ENCODE measurements at regions not wholly inside any gene's neighbourhood (a gene's known extent, or its start where the extent isn't known, plus 50 kb on each side); places are given as distances from the start of the nearest gene placed in this dataset.

- Histone ChIP-seq H4K8ac (ENCODE audit: extremely low read depth, insufficient read depth, low read length) (no peak overlapping the region), H2BK12ac (ENCODE audit: low read depth, low read length) (no peak overlapping the region), H3K9ac (replicated peaks in 1 of 4; ENCODE audit: extremely low read depth in 1 of 4, low read depth in 3 of 4, low read length in 3 of 4) (no peak overlapping the region), H3K27ac (ENCODE audit: low read depth, low read length) (no peak overlapping the region), H2BK15ac (ENCODE audit: low read length) (no peak overlapping the region), H3K18ac (ENCODE audit: extremely low read depth, low read length) (no peak overlapping the region), H2BK120ac (replicated peaks; ENCODE audit: low read depth, low read length) (no peak overlapping the region), H4K91ac (replicated peaks; ENCODE audit: insufficient read length, low read length) (no peak overlapping the region), H3K14ac (ENCODE audit: insufficient read length) (no peak overlapping the region), H3K4me3 (ENCODE audit: extremely low read depth in 1 of 4, insufficient read depth in 2 of 4, low read depth in 3 of 4, low read length in 4 of 4) (no peak overlapping the region), H4K5ac (ENCODE audit: insufficient read length, low read depth, low read length) (no peak overlapping the region), H2BK20ac (ENCODE audit: low read length) (no peak overlapping the region), H3K4me2 (ENCODE audit: insufficient read depth in 1 of 2, low read depth in 2 of 2, low read length in 2 of 2) (no peak overlapping the region), H2BK5ac (ENCODE audit: low read depth, low read length) (no peak overlapping the region), H2AK5ac (ENCODE audit: low read depth, low read length) (no peak overlapping the region), H3K36me3 (ENCODE audit: control insufficient read depth in 2 of 4, insufficient read depth in 4 of 4, low read length in 3 of 4) (no peaks in the 10 kb centered on the region), H3K79me1 (ENCODE audit: low read depth, low read length) (no peaks in the 10 kb centered on the region), H3K23ac (ENCODE audit: insufficient read length) (no peak overlapping the region), H3K79me2 (ENCODE audit: control insufficient read depth in 1 of 2, insufficient read depth in 2 of 2, low read length in 2 of 2) (no peaks in the 10 kb centered on the region), H2AFZ (ENCODE audit: low read length) (no peak overlapping the region), H3K56ac (replicated peaks; ENCODE audit: insufficient read length, low read depth, low read length) (no peak overlapping the region), H3K9me3 (ENCODE audit: insufficient read depth in 2 of 2, low read depth in 1 of 2, low read length in 1 of 2) (no peaks in the 10 kb centered on the region), H3K4me1 (replicated peaks in 1 of 4; ENCODE audit: control insufficient read depth in 3 of 4, insufficient read depth in 4 of 4, low read length in 3 of 4) (no peaks in the 10 kb centered on the region), H4K20me1 (replicated peaks in 1 of 2; ENCODE audit: control insufficient read depth in 1 of 2, insufficient read depth in 2 of 2, low read length in 2 of 2) (no peaks in the 10 kb centered on the region), H3K4ac (replicated peaks; ENCODE audit: insufficient read length, low read depth, low read length) (no peak overlapping the region), H3K27me3 (replicated peaks in 1 of 4; ENCODE audit: control insufficient read depth in 3 of 4, extremely low read depth in 1 of 4, insufficient read depth in 3 of 4, low read length in 3 of 4) (no peaks in the 10 kb centered on the region), H3K23me2 (ENCODE audit: low read depth, low read length) (no peaks in the 10 kb centered on the region)
- no peak for TF ChIP-seq CREB1 (IDR thresholded peaks at IDR 0.05)
- no peak for TF ChIP-seq ASH2L (IDR thresholded peaks at IDR 0.05; ENCODE audit: low read length)
- no peak for TF ChIP-seq KDM1A (IDR thresholded peaks at IDR 0.05; ENCODE audit: borderline replicate concordance, low read length)
- TF ChIP-seq BACH1 (IDR thresholded peaks at IDR 0.05; ENCODE audit: low read length), result no peak
- TF ChIP-seq CHD1 (IDR thresholded peaks at IDR 0.05; ENCODE audit: low read depth, low read length), result no peak
- no peak for TF ChIP-seq RNF2 (IDR thresholded peaks at IDR 0.05; ENCODE audit: borderline replicate concordance, low read depth, low read length, missing control alignments, poor library complexity, severe bottlenecking)
- no peak for TF ChIP-seq RBBP5 (IDR thresholded peaks at IDR 0.05; ENCODE audit: borderline replicate concordance, low read depth, low read length)
- TF ChIP-seq EGR1 (IDR thresholded peaks at IDR 0.05; ENCODE audit: borderline replicate concordance, low read depth, low read length), result no peak
- no peak for TF ChIP-seq EP300 (IDR thresholded peaks at IDR 0.05; ENCODE audit: borderline replicate concordance in 1 of 2, low read depth in 2 of 2, low read length in 2 of 2)
- no peak for TF ChIP-seq GABPA (IDR thresholded peaks at IDR 0.05; ENCODE audit: borderline replicate concordance, insufficient read depth, low read length)
- no peak for TF ChIP-seq JUND (IDR thresholded peaks at IDR 0.05; ENCODE audit: low read length)
- TF ChIP-seq FOSL1 (IDR thresholded peaks at IDR 0.05; ENCODE audit: insufficient read depth, low read depth, low read length), result no peak
- no peak for TF ChIP-seq SIX5 (IDR thresholded peaks at IDR 0.05; ENCODE audit: low read depth, low read length)
- WGBS, 2 experiments (ENCODE audit: extremely low coverage in 1 of 2, insufficient coverage in 1 of 2, insufficient read length in 1 of 2, insufficient replicate concordance in 2 of 2, low coverage in 1 of 2, low lambda C conversion rate in 2 of 2, missing lambda C conversion rate in 1 of 2), result 86% methylated on average over 5 of the region's 5 CpGs; no CpG with 5 or more reads in 1 of the 2 experiments
- DNase-seq (ENCODE audit: low read depth in 1 of 2, low spot score in 2 of 2) (no peak), FAIRE-seq (no peak)
- POLR2A ChIA-PET (ENCODE audit: partially characterized antibody), result no interaction called here
- CTCF ChIA-PET (ENCODE audit: partially characterized antibody), result interaction anchor here (1.5 kb wide), 1 partner anchor 16 kb away, joined by 4 read pairs; no protein-coding TSS in a partner anchor
Measured at GRCh38 chr5:173456751-173457171, 128.5 kb upstream of the STC2 start.

Measured in H1 (cell line).